ENCODE measurements at regions not wholly inside any gene's neighbourhood (a gene's known extent, or its start where the extent isn't known, plus 50 kb on each side); places are given as distances from the start of the nearest gene placed in this dataset.

DNA sequence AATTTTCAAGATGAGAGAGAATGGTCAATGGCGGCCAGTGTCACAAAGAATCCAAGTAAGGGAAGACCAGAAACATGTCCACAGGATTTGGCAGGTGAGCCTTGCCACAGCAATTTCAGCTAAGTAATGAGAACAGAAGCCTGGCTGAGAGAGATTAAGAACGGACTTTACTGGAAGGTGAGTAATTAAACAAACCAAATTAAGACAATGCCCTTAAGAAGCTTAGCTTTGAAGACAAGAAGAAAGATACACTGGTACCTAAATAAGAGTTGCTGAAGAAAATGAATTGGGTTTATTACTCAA is 145.4 kb upstream of the PLEKHG7 start (continued):
- TF ChIP-seq CHD2 (IDR thresholded peaks at IDR 0.05; ENCODE audit: borderline replicate concordance, low read depth, low read length), result 0 out of 2 replicates have a peak, but pooled peaks have one; percentile 15
- no peak for TF ChIP-seq USF1 (IDR thresholded peaks at IDR 0.05; ENCODE audit: borderline replicate concordance, extremely low read length, insufficient read depth, low read depth, low read length)
- TF ChIP-seq, protein P1, sequence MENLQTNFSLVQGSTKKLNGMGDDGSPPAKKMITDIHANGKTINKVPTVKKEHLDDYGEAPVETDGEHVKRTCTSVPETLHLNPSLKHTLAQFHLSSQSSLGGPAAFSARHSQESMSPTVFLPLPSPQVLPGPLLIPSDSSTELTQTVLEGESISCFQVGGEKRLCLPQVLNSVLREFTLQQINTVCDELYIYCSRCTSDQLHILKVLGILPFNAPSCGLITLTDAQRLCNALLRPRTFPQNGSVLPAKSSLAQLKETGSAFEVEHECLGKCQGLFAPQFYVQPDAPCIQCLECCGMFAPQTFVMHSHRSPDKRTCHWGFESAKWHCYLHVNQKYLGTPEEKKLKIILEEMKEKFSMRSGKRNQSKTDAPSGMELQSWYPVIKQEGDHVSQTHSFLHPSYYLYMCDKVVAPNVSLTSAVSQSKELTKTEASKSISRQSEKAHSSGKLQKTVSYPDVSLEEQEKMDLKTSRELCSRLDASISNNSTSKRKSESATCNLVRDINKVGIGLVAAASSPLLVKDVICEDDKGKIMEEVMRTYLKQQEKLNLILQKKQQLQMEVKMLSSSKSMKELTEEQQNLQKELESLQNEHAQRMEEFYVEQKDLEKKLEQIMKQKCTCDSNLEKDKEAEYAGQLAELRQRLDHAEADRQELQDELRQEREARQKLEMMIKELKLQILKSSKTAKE (IDR thresholded peaks at IDR 0.05; ENCODE audit: low read depth, poor library complexity, severe bottlenecking), result no peak
- TF ChIP-seq NFYA (IDR thresholded peaks at IDR 0.05; ENCODE audit: borderline replicate concordance, low read depth, low read length), result no peak
- TF ChIP-seq, protein P2, sequence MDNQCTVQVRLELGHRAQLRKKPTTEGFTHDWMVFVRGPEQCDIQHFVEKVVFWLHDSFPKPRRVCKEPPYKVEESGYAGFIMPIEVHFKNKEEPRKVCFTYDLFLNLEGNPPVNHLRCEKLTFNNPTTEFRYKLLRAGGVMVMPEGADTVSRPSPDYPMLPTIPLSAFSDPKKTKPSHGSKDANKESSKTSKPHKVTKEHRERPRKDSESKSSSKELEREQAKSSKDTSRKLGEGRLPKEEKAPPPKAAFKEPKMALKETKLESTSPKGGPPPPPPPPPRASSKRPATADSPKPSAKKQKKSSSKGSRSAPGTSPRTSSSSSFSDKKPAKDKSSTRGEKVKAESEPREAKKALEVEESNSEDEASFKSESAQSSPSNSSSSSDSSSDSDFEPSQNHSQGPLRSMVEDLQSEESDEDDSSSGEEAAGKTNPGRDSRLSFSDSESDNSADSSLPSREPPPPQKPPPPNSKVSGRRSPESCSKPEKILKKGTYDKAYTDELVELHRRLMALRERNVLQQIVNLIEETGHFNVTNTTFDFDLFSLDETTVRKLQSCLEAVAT (IDR thresholded peaks at IDR 0.05), result peak; percentile 83
- TF ChIP-seq YY1 (IDR thresholded peaks at IDR 0.05; ENCODE audit: low read depth, low read length), result peak; percentile 89
- no peak for TF ChIP-seq TCF7 (IDR thresholded peaks at IDR 0.05; ENCODE audit: borderline replicate concordance)
- no peak for TF ChIP-seq USF2 (IDR thresholded peaks at IDR 0.05; ENCODE audit: borderline replicate concordance, low read depth, low read length)
- TF ChIP-seq CHD1 (IDR thresholded peaks at IDR 0.05; ENCODE audit: low read depth, low read length), result no peak; the same call in 1 of the 2 replicates
- 0 out of 2 replicates have a peak, but pooled peaks have one; percentile 10 for TF ChIP-seq POLR2AphosphoS5 (IDR thresholded peaks at IDR 0.05; ENCODE audit: low read length)
- no peak for TF ChIP-seq SIN3A (IDR thresholded peaks at IDR 0.05; ENCODE audit: low read depth, low read length)

Measured in GM12878 (cell line).